ENCODE measurements at regions not wholly inside any gene's neighbourhood (a gene's known extent, or its start where the extent isn't known, plus 50 kb on each side); places are given as distances from the start of the nearest gene placed in this dataset.

- TF ChIP-seq, protein P1, sequence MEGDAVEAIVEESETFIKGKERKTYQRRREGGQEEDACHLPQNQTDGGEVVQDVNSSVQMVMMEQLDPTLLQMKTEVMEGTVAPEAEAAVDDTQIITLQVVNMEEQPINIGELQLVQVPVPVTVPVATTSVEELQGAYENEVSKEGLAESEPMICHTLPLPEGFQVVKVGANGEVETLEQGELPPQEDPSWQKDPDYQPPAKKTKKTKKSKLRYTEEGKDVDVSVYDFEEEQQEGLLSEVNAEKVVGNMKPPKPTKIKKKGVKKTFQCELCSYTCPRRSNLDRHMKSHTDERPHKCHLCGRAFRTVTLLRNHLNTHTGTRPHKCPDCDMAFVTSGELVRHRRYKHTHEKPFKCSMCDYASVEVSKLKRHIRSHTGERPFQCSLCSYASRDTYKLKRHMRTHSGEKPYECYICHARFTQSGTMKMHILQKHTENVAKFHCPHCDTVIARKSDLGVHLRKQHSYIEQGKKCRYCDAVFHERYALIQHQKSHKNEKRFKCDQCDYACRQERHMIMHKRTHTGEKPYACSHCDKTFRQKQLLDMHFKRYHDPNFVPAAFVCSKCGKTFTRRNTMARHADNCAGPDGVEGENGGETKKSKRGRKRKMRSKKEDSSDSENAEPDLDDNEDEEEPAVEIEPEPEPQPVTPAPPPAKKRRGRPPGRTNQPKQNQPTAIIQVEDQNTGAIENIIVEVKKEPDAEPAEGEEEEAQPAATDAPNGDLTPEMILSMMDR (IDR thresholded peaks at IDR 0.05; ENCODE audit: low read length), result no peak
- TF ChIP-seq EZH2 (IDR thresholded peaks at IDR 0.05; ENCODE audit: borderline replicate concordance, low read length), result no peak
Observed at GRCh38 chr5:98419825-98420224, 353.6 kb upstream of the RGMB start.

Measured in OCI-LY1 (cell line).